Sigmoid colon (tissue), 6 donors: ENCODE measurements at regions not wholly inside any gene's neighbourhood (a gene's known extent, or its start where the extent isn't known, plus 50 kb on each side); places are given as distances from the start of the nearest gene placed in this dataset.

Experiments used
- DNase-seq: peaks from one replicate; pipeline ENCODE4 v3.0.0-alpha.2; 2019
- H3K27ac ChIP-seq, 4 donors: fragments of 200-600 bp; sonication (generic); one replicate each; pipeline ENCODE4 v1.5.1; 2016 to 2019; ENCODE audit warnings: mild to moderate bottlenecking in 1 of 4
- H3K27me3 ChIP-seq, 3 donors: fragments of 200-600 bp; sonication (generic); one replicate each; pipeline ENCODE4 v1.5.1; 2019; ENCODE audit warnings: mild to moderate bottlenecking in 1 of 3
- H3K36me3 ChIP-seq, 4 donors: fragments of 200-600 bp; sonication (generic); one replicate each; pipeline ENCODE4 v1.5.1; 2016 to 2019
- H3K4me1 ChIP-seq, 4 donors: fragments of 200-600 bp; sonication (generic); one replicate each; pipeline ENCODE4 v1.5.1; 2017 to 2019
- H3K4me3 ChIP-seq, 4 donors: fragments of 200-600 bp; sonication (generic); one replicate each; pipeline ENCODE4 v1.5.1; 2017 to 2019; ENCODE audit warnings: mild to moderate bottlenecking in 2 of 4, moderate library complexity in 1 of 4
- H3K9me3 ChIP-seq, 4 donors: fragments of 200-600 bp in 3 of 4; sonication (generic) in 3 of 4; one replicate each; pipeline versions ENCODE4 v1.5.1 to v1.6.1; 2013 to 2019
- EP300 ChIP-seq, 4 donors: sonication (generic); formaldehyde crosslinking; IDR thresholded peaks; one replicate each; pipeline ENCODE4 v1.6.1; 2017; ENCODE audit warnings: antibody characterized with exemption in 4 of 4
- POLR2A ChIP-seq, 2 donors: fragments of 450-650 bp; IDR thresholded peaks; one replicate each; pipeline ENCODE4 v1.6.1; 2016; ENCODE audit warnings: antibody characterized with exemption in 2 of 2, mild to moderate bottlenecking in 2 of 2, moderate library complexity in 2 of 2
- POLR2AphosphoS5 ChIP-seq, 4 donors: sonication (generic); formaldehyde crosslinking; IDR thresholded peaks; one replicate each; pipeline ENCODE4 v1.6.1; 2017; ENCODE audit warnings: antibody characterized with exemption in 4 of 4
- WGBS, 2 donors: extraction: QIAGEN DNeasy Blood & Tissue Kit; methylation state at CpG; one replicate each; pipeline ENCODE4 v1.1.7; 2013; 5-methylcytosine and 5-hydroxymethylcytosine counted together
- intact Hi-C: fragments of 100-400 bp; cut with DNase I; formaldehyde crosslinking; loops from one replicate; pipeline ENCODE4 v1.15.1; 2023
- TF ChIP-seq, protein P1 (sequence below), 4 experiments: fragments of 450-650 bp in 3 of 4; fragments of 200-600 bp in 1 of 4; IDR thresholded peaks; one replicate each; pipeline ENCODE4 v1.5.1; 2016 to 2019; ENCODE audit warnings: antibody characterized with exemption in 4 of 4, mild to moderate bottlenecking in 3 of 4, moderate library complexity in 2 of 4
- donor health status: healthy with polysubstance abuse.
- donor health status: healthy.

DNA sequence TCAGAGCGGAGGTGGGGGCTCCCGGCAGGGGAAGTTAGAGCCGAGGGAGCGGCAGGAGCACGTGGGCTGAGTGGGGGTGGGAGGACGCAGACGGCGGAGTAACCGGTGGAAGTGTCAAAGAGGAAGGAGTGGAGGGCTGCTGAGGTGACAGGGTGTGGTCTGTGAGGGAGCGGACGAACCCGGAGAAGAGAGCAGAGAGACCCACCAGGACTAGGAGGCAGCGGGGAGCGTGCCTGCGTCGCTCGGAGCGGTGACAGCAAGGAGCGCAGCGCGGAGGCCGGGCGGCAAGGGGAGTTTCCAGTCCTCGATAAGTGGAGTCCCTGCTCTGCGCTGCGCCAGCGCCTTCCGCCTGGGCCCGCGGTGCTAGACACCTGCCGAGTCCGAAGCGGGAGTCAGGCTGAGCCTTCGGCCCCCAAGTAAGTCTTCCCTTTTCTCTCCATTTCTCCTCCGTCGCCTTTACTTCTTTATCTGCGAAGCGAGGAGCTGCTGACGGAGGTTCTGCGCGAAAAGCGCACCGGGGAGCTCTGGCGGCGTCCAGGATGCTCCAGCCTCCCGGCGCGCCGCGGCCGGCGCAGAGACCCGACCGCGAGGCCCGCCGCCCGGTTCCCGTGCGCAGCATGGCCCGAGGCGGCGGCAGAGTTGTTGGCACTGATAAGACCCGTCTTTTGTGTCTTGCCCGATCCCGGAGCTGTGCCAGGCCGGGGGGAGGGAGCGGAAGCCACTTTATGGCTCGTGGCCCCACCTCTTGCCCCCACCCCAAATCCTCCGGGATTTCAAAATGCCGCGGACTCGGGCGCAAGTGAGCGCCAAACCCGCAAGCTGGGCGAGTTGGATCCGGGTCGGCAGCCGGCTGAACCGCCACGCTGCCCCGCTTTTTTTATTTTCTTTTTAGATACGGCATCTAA is 533.0 kb upstream of the SEMA6D start:
- peak overlapping the region; percentile 29 to 56 (median 48) for H3K4me3 ChIP-seq
- H3K27me3 ChIP-seq = peaks cover 12 to 36% (median 14%) of the 10 kb centered on the region in 3 donors
- no peak overlapping the region for H3K27ac ChIP-seq
- TF ChIP-seq POLR2A (IDR thresholded peaks at IDR 0.05) (no peak), POLR2AphosphoS5 (IDR thresholded peaks at IDR 0.05) (no peak), EP300 (IDR thresholded peaks at IDR 0.05) (no peak)
- TF ChIP-seq, protein P1, sequence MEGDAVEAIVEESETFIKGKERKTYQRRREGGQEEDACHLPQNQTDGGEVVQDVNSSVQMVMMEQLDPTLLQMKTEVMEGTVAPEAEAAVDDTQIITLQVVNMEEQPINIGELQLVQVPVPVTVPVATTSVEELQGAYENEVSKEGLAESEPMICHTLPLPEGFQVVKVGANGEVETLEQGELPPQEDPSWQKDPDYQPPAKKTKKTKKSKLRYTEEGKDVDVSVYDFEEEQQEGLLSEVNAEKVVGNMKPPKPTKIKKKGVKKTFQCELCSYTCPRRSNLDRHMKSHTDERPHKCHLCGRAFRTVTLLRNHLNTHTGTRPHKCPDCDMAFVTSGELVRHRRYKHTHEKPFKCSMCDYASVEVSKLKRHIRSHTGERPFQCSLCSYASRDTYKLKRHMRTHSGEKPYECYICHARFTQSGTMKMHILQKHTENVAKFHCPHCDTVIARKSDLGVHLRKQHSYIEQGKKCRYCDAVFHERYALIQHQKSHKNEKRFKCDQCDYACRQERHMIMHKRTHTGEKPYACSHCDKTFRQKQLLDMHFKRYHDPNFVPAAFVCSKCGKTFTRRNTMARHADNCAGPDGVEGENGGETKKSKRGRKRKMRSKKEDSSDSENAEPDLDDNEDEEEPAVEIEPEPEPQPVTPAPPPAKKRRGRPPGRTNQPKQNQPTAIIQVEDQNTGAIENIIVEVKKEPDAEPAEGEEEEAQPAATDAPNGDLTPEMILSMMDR (IDR thresholded peaks at IDR 0.05) = no peak
- no peaks in the 10 kb centered on the region for H3K9me3 ChIP-seq
- 1 to 3% methylated on average over 84 of the region's 84 CpGs for WGBS, 2 donors
- no peak for DNase-seq
- H3K36me3 ChIP-seq = no peaks in the 10 kb centered on the region
- intact Hi-C loops = no loop called here
- H3K4me1 ChIP-seq = peaks cover 0 to 21% (median 16%) of the 10 kb centered on the region in 4 donors

DNA sequence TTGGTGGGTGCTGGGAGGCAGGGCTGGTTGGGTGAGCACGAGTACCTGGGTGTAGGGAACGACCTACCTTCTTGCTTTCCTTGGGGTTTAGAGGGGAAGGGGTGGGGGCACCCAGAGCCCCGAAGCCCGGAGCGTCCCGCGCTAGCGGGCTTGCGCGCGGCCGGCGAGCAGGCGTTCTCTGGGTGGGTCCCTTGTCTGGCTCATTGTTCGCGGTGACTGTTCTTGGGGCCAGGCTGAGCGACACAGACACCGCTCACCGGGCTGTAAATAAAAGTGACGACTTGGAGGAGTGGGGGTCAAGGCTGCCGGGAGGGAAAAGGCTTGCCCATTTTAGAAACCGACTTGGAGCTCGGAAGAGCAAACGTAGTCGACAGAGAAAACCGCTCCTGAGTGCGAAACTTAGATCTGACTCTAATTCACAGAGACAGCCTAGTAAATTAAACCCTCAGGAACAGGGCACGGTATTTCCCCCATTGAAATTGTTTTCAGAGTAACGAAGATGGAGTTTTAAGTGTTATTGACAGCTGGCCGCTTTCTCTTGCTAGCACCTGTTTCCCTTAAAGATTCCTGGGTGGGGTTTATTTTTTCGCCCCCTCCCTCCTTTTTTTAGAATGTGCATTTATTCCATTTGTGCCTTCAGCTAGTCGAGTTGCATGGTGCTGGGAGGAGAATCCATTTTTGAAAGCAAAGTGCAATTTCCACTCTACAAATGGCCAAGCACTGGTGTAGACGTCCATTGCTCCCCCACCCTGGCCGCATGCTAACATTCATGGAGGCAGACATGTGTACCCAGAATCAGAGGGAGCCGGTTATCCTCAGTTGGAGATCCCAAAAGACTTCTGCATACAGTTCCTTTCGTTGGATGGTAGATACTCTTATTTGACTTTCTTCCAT is 532.1 kb upstream of the SEMA6D start:
- no peak overlapping the region for H3K27ac ChIP-seq
- H3K27me3 ChIP-seq = peaks cover 12 to 36% (median 14%) of the 10 kb centered on the region in 3 donors
- H3K36me3 ChIP-seq = no peaks in the 10 kb centered on the region
- H3K9me3 ChIP-seq = no peaks in the 10 kb centered on the region
- TF ChIP-seq, protein P1 (IDR thresholded peaks at IDR 0.05) = no peak
- TF ChIP-seq EP300 (IDR thresholded peaks at IDR 0.05) (no peak), POLR2AphosphoS5 (IDR thresholded peaks at IDR 0.05) (no peak), POLR2A (IDR thresholded peaks at IDR 0.05) (no peak)
- intact Hi-C loops = no loop called here
- WGBS, 2 donors = 9 to 13% methylated on average over 36 of the region's 36 CpGs
- H3K4me3 ChIP-seq = peak overlapping the region; percentile 29 to 56 (median 48)
- peak; percentile 61 for DNase-seq
- peaks cover 0 to 21% (median 16%) of the 10 kb centered on the region in 4 donors for H3K4me1 ChIP-seq

DNA sequence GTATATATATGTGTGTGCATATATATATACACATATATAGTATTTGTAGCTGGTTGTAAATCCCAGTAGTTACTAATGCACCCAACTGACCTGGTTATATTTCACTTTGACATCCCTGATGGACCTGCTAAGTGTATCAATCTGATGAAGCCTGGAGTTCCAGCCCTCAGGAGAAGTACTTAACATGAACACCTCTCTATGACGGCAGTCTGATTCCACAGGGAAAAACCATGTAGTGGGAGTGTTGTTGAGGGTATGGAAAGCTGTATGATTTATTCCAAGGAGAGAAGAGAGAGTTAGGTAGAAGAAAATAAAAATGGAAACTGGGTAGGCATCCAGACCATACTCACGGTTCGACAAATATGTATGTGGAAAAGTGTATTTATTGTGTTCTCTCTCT is 531.2 kb upstream of the SEMA6D start:
- TF ChIP-seq EP300 (IDR thresholded peaks at IDR 0.05) (no peak), POLR2AphosphoS5 (IDR thresholded peaks at IDR 0.05) (no peak), POLR2A (IDR thresholded peaks at IDR 0.05) (no peak)
- TF ChIP-seq, protein P1 (IDR thresholded peaks at IDR 0.05) = no peak
- H3K4me3 ChIP-seq = no peak overlapping the region
- intact Hi-C loops = no loop called here
- no peaks in the 10 kb centered on the region for H3K36me3 ChIP-seq
- no peak for DNase-seq
- H3K9me3 ChIP-seq = no peaks in the 10 kb centered on the region
- H3K27me3 ChIP-seq = peaks cover 12 to 36% (median 14%) of the 10 kb centered on the region in 3 donors
- no peak overlapping the region for H3K27ac ChIP-seq
- WGBS, 2 donors = 80 to 93% methylated on average over 3 of the region's 3 CpGs
- H3K4me1 ChIP-seq = peaks cover 0 to 21% (median 16%) of the 10 kb centered on the region in 4 donors

DNA sequence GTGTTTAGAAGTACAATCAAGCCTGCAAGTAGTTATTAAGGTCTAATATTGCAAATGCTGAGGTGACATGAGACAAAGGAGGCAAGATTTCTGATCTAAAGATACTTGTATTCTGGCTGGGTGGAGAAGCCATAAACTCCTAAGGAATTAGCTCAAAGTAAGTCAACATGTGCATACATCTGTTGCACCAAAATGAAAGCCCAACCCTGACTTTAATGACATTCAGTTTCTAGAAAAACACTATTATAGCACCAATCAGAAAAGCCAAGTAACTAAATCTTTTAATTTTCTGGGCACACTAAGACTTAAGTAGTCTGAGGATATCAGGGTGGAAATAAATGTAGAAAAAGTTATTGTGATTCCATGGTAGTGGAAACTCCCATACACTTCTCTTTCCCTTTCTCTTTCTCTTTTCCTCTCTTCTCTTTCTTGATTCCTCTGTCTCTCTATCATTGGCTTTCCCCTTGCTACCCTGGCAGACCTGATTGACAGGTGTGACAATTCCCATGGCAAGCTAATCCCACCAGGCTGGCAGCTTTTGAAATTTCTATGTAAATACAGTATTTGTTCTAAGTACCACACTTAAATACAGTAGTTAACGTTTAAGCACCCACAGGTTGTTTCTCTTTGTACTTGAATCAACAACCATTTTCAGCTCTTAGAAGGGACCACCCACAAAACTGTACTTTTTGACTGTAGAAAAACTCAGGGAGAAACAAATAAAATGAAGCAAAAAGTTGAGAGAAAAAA is 528.4 kb upstream of the SEMA6D start:
- WGBS, 2 donors = 18 to 53% methylated on average over 1 of the region's 1 CpG
- intact Hi-C loops = no loop called here
- TF ChIP-seq POLR2AphosphoS5 (IDR thresholded peaks at IDR 0.05) = no peak
- no peak for TF ChIP-seq EP300 (IDR thresholded peaks at IDR 0.05)
- TF ChIP-seq, protein P1 (IDR thresholded peaks at IDR 0.05) = no peak
- TF ChIP-seq POLR2A (IDR thresholded peaks at IDR 0.05) = no peak
- Histone ChIP-seq H3K27ac (no peak overlapping the region), H3K4me1 (peaks cover 0 to 16% (median 14%) of the 10 kb centered on the region in 4 donors), H3K4me3 (no peak overlapping the region), H3K9me3 (no peaks in the 10 kb centered on the region), H3K36me3 (no peaks in the 10 kb centered on the region), H3K27me3 (peaks cover 12 to 19% (median 14%) of the 10 kb centered on the region in 3 donors)
- DNase-seq = no peak
